GM13976 (cell line): ENCODE measurements at regions not wholly inside any gene's neighbourhood (a gene's known extent, or its start where the extent isn't known, plus 50 kb on each side); places are given as distances from the start of the nearest gene placed in this dataset.

Experiments
- DNase-seq: peaks from one replicate; pipeline ENCODE4 v3.0.0; 2012; ENCODE audit warnings: low spot score
- in situ Hi-C: fragments of 300-500 bp; cut with MboI; formaldehyde crosslinking; loops from one replicate; pipeline ENCODE4 v1.12.0; 2022; ENCODE audit warnings: low sequenced_read_pairs, mixed read lengths, inconsistent platforms; ENCODE audit not compliant: unreplicated experiment
- TF ChIP-seq, protein P1 (sequence below): IDR thresholded peaks from 2 replicates; pipeline ENCODE4 v1.5.1; 2012; ENCODE audit warnings: borderline replicate concordance, mild to moderate bottlenecking; ENCODE audit not compliant: insufficient read depth; ENCODE audit errors: extremely low read depth, missing control alignments, control extremely low read depth

DNA sequence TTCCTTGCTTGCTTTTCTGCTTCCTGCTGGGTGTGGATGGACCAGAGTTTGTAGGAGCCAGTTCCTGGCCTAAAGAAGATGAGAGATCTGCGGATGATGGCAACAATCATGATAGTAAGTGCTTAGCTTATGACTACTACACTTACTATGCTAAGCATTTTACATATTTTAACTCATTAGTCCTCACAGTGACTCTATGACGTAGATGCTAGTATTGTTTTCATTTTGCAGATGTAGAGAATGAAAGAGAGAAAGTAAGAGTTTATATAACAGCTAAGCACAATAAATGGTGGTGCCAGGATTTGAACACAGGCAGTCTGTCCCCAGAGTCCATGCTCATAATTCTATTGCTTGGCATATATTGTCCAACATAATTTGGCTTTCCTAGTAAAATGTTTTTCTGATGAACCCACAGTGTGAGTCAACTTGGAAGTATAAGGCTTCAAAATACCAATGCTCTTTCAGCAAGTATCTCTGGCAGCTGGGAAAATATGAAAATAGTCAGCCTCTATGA is 363.2 kb upstream of the DDHD1 start:
- in situ Hi-C loops, result no loop called here
- TF ChIP-seq, protein P1, sequence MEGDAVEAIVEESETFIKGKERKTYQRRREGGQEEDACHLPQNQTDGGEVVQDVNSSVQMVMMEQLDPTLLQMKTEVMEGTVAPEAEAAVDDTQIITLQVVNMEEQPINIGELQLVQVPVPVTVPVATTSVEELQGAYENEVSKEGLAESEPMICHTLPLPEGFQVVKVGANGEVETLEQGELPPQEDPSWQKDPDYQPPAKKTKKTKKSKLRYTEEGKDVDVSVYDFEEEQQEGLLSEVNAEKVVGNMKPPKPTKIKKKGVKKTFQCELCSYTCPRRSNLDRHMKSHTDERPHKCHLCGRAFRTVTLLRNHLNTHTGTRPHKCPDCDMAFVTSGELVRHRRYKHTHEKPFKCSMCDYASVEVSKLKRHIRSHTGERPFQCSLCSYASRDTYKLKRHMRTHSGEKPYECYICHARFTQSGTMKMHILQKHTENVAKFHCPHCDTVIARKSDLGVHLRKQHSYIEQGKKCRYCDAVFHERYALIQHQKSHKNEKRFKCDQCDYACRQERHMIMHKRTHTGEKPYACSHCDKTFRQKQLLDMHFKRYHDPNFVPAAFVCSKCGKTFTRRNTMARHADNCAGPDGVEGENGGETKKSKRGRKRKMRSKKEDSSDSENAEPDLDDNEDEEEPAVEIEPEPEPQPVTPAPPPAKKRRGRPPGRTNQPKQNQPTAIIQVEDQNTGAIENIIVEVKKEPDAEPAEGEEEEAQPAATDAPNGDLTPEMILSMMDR, result no peak
- DNase-seq, result no peak

DNA sequence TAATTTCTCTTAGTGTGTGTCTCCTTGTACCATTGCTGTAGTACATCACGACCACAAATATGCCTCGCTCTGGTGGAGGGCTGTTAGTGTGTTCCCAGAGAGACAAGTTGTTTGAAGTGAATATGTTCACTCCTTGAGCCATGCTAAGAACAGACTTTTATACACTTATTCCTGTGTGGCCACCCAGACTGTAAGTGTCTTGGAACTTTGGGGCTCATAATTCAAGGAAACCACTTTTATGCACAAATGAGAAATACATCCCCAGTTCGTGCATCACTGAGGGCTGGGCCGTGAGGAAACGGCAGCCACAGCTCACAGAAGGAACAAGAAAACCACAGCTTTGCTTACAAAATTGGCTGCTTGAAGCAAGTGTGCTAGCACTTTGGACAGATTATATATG is 362.2 kb upstream of the DDHD1 start:
- TF ChIP-seq, protein P1, result no peak
- in situ Hi-C loops, result no loop called here
- DNase-seq, result no peak

DNA sequence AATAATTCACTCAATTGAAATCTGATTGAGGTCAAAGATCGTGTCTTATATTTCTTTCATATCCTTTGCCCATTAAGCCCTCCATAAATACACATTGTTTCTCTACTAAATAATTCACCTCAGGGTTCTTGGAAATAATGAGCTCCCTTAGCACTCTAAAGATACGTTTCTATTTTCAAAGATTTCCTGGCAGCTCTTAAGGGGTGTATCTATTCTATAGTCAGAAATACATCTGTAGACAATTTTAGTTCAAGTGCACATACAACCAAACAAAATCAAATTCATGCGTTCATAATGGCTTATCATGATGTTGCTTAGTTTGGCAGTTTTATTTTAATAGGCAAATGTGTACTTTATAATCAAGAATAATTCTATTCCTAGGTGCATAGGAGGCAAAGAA is 361.1 kb upstream of the DDHD1 start:
- DNase-seq, result no peak
- TF ChIP-seq, protein P1, result no peak
- in situ Hi-C loops, result no loop called here

DNA sequence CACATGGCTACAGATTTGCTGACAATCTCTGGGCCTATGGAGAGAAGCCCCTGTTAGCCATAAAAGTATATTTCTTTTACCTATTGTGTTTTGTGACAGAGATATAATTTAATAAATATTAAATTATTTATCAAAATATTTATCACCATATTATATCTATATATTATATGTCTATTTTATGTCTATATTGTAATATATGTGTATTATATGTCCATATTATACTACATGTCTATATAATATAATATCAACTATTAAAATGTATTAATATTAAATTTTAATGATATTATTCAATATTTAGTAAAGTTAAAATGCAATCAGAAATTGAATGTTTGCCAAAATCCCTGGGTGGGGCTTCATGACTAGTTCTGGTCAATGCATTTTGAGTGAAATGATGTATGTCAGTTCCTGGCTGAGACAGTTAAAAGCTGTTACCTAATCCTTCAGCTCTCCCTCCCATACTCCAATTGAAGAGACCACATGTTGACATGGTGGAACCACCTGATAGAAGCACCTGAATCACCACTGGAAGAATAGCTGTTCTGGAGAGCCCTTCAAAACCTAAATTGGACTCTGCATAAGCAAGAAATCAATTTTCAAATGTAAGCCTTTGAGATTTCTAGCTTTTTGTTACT is 357.3 kb upstream of the DDHD1 start:
- no peak for DNase-seq
- TF ChIP-seq, protein P1, result no peak
- in situ Hi-C loops, result no loop called here

DNA sequence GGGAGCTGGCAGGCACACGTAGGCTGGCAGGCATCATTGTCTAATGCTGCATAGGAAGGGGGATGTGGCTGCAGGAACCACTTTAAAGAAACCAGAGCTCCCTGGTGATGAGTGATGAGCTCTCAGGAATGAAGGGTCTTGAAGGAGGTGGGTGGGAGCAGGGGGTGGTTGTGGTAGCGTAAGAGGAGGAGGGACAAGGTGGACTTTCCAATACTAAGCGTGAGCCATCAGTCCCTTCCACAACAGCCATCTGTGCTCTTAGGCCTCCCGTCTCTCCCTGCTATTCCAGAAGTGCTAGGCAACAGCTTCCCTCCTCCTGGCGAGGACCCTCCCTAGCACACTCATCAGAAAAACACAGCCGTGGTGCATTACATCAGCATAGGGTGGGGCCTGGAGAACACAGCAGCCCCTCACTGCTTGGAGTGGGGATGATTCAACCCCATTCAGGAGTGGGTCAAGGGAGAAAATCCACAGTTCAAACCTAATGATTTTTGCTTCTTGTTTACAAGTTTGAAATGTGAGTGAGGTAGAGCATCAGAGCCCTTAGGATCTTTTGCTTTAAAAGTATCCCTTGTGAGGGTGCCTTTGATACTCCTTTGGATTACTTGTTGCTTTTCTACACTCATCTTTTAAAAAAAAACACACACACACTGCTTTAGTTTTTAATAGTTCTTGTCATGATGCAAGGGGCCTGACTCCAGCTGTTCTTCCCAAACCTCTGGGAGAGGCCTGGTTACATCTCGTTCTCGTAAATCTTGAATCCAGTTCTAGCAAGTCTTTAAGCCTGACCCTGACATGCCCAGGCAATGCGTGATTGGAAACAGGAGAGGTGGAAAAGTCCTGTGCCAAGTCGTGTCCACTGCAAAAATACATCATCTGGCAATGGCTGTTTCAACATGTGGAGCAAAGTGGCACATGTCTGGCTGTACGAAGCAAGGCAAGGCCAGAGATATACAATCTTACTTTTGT is 356.4 kb upstream of the DDHD1 start:
- in situ Hi-C loops, result no loop called here
- TF ChIP-seq, protein P1, result no peak
- DNase-seq, result no peak

DNA sequence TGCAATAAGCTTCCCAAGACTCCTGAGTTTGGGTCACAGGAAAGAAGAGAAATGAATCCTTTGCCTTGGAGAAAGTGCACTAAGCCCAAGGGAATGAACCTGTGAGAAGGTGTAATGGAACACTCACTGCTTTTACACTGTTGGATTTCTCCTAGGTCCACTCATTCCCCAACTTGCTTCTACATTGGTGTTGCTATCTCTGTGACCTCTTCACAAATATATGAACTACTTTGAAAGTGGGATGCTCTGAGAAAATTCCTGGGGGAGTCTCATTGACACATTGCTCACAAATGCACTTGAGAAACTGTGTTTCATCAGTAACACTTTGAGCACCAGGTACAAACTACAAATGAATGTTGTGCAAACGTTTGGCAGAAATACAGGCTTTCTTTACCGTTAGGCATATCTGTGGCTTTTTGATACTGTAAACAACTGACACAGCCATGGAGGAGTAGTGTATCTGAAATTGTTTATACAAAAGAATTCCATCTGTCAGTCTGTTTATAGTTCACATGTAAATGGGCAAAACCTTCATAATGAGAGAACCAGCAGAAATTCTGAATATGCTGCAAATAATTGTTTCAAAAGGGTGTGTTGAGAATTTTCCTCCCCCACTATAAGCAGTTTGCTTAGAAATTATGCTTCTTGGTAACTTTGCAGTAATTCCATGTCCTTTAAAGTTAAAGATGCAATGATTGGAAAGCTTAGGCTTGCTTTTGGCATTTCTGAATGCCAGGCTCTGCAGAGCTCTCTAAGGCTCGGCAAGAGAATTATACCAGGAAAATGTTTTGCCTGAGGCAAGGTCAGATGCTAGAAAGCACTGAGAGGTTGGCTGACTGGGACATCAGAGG is 348.5 kb upstream of the DDHD1 start:
- TF ChIP-seq, protein P1, result no peak
- DNase-seq, result no peak
- in situ Hi-C loops, result no loop called here
